ENCODE measurements at regions not wholly inside any gene's neighbourhood (a gene's known extent, or its start where the extent isn't known, plus 50 kb on each side); places are given as distances from the start of the nearest gene placed in this dataset.
"Not testable (repeated sequence)": the region's sequence is repeated elsewhere in the genome, so short reads cannot be mapped to it uniquely, and the experiment has no call there.

GRCh38 chr12:116687888-116688287, 50.0 kb downstream of the SPRING1 start:
- no peak for DNase-seq

DNA sequence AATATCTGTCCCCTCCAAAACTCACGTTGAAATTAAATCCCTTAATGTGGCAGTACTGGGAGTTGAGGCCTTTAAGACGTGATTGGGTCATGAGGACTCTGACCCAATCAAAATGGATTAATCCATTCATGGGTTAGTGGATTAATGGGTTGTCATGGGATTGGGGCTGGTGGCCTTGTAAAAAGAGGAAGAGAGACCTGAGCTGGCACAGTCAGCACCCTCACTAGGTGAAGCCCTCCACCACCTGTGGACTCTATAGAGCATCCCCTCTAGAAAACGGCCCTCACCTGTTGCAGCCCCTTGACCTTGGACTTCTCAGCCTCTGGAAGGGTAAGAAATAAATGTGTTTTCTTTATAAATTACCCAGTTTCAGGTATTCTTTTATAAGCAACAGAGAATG, 53.0 kb downstream of the SPRING1 start:
- DNase-seq = no peak

DNA sequence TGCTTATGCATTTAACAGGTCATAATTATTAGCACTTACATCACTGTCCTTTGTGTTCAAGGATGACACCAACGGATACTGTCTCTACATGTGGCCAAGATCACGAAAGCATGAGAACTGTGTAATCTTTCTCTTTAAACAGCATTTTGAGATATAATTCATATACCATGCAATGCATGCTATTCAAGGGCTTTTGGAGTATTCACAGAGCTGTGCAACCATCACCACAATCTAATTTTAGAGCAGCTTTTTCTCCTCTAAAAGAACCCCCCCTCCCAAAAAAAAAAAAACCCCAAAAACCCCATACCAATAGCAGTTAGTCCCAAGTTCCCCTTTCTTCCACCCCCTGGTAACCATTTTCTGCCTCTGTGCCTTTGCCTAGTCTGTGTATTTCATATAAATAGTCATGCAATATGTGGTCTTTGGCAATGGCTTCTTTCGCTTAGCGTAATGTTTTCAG, 60.6 kb downstream of the SPRING1 start:
- peak; percentile 77 for DNase-seq

- no peak for DNase-seq
Observed at GRCh38 chr12:116675339-116676107, 62.3 kb downstream of the SPRING1 start.

DNA sequence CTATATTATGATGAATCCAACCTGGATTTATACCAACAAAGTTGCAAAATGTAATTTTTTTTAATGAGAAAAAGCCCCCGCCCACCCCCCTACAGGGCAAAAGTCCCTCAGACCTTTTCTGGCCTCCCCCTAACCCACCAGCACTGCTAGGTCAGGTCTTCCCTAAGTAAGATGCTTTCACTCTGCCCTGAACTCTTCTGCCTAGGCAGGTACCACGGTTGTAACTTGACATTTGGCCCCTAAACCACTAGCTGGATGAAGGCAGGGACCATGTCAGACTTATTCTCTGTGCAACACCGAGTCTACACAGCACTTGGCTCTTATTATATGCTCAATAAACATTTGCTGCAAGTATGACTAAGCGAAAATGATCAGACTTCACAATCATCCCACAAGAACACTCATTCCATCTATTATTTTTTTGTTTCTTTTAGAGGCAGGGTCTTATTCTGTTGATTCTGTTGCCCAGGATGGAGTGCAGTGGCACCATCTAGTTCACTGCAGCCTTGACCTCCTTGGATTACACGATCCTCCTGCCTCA, 63.2 kb downstream of the SPRING1 start:
- no peak for DNase-seq

- no peak for DNase-seq
Observed at GRCh38 chr12:116673681-116674111, 64.2 kb downstream of the SPRING1 start.

DNA sequence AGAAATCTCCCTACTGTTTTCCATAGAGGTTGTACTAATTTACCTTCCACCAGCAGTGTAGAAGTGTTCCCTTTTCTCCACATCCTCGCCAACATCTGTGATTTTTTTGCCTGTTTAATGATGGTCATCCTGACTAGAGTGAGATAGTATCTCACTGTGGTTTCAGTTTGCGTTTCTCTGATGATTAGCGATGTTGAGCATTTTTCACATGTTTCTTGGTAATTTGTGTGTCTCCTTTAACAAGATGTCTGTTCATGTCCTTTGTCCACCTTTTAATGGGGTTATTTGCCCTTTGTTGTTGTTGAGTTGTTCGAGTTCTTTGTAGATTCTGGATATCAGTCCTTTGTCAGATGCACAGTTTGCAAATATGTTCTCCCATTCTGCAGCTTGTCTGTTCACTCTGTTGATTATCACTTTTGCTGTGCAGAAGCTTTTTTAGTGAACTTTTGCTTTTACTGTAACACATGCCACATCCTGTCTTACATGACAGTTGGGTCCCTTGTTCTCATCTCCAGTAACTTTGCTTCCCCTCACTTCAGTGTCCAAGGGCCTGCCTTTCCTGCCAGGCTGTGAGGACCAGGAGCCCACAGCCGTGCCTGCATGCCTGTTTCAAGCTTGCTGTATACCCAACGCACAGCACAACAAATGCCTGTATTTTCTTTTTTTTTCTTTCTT, 64.9 kb downstream of the SPRING1 start:
- no peak for DNase-seq

- DNase-seq = no peak
Observed at GRCh38 chr12:116672010-116672409, 65.9 kb downstream of the SPRING1 start.

DNA sequence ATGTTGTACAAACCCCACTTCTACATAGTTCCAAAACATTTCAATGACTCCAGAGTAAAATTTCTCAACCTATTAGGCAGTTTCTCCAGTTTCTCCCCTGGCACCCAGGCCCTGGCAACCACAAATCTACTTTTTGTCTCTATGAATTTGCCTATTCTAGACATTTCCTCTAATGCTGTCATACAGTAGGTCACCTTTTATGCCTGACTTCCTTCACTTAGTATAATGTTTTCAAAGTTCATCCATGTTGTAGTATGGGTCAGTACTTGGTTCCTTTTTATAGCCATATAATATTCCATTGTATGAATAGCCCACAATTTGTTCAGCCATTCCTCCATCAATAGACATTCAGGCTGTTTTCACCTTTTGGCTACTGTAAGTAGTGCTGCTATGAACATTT, 67.0 kb downstream of the SPRING1 start:
- DNase-seq = no peak

DNA sequence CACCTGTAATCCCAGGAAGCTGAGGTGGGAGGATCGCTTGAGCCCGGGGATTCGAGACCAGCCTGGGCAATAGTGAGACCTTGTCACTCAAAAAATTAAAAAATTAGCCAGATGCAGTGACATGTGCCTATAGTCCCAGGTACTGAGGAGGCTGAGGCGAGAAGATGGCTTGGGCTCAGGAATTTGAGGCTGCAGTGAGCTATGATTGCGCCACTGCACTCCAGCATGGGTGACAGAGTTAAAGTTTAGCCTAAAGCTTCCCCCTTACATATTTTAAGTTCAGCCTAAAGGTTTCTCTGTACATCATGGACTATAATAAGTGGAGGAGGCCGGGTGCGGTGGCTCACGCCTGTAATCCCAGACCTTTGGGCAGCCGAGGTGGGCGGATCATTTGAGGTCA, 70.1 kb downstream of the SPRING1 start:
- DNase-seq = no peak

GRCh38 chr12:116666829-116667228, 71.0 kb downstream of the SPRING1 start:
- not testable (repeated sequence) for DNase-seq

GRCh38 chr12:116666305-116666673, 71.6 kb downstream of the SPRING1 start:
- no peak for DNase-seq

DNA sequence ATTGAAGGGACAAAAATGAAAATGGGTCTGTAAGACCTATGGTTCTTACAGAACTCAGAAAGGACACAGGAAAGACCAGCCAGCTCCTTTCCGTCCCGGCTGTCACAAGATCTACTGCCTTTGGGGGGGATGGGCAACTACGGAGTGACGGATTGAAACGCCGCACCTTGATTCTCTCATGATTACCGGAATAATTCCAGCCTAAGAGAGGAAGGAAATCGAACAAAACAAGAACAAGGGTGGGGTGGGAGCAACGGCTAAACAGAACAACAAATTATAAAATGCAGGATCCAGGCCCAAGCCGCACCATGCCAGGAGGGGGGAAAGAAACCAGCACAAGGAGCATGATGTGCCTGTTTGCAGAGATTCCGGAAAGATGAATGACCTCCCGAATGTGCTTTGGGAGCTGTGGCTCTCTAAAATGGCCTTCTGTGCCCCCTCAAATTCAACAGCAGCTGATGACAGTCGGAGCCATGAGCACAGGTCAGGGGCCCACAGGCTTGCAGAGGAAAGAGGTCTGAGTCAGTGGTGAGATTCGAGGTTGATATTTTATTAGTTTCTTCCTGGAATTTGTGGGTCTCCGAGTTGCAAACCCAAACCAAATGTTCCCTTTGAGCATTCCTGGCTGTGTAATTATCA, 72.1 kb downstream of the SPRING1 start:
- DNase-seq = no peak

- no peak for DNase-seq
Observed at GRCh38 chr12:116664085-116664484, 73.8 kb downstream of the SPRING1 start.

DNA sequence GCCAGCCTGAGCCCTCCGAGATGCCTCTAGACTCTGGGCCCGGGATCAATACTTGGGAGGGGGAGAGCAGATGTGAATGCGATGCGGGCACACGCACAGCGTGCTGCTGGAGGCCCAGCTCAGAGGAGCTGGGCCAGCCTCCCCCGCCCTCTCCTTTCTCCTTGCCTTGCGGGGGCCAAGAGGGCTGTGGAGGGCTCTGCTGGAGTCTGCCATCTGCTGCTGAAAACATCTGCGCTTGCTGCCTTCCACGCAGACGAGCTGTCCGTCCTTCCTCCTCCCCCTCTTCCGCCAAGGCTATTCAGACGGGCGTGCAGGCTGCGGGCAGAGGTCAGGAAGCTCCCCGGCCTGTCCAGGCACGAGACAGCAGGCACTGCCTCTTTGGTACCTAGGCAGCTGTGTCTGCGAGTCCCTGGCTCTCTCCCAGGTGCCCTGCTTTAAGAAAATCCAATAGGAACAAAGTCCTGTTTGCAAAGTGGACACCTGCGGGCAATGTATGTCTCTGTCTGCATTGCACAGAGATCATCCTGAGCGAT, 75.2 kb downstream of the SPRING1 start:
- DNase-seq = no peak

DNA sequence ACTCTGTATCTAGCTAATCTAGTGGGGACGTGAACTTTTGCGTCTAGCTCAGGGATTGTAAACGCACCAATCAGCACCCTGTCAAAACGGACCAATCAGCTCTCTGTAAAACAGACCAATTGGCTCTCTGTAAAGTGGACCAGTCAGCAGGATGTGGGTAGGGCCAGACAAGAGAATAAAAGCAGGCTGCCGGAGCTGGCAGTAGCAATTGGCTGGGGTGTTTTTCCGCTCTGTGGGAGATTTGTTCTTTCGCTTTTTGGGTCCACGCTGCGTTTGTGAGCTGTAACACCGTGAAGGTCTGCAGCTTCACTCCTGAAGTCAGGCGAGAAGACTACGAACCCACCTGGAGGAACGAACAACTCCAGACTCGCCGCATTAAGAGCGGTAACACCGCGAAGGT, 76.5 kb downstream of the SPRING1 start:
- no peak for DNase-seq

- DNase-seq = not testable (repeated sequence)
Observed at GRCh38 chr12:116660740-116661139, 77.1 kb downstream of the SPRING1 start.

DNA sequence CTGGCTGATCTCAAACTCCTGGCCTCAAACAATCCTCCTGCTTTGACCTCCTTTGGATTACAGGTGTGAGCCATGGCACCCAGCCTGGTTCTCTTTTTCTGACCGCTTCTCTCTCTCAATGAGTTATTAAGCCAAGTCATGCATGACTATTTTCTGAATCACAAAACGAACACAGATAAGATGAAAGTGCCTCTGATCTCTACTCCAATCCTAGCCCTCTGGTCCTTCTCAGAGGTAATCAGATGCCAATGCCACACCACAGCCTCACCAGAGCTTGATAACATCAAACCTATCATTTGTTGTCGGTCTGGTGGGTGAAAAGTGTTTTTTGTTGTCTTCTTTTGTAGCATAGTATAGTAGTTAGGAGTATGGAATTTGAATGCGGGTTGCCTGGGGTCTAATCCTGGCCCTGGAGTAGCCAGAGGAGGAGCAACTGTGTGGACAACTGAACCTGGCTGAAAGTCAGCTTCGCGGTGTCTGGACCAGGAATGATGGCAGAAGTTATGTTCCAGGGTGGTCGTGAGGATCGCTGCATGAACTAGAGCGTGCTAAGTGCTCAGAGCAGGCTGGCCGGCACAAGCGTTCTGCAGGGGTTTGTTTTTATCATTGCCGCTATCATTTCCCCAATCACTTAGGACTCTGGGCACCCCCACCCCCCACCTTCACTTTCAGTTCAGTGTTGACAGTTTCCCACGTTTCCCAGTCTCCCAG, 77.9 kb downstream of the SPRING1 start:
- DNase-seq = no peak

DNA sequence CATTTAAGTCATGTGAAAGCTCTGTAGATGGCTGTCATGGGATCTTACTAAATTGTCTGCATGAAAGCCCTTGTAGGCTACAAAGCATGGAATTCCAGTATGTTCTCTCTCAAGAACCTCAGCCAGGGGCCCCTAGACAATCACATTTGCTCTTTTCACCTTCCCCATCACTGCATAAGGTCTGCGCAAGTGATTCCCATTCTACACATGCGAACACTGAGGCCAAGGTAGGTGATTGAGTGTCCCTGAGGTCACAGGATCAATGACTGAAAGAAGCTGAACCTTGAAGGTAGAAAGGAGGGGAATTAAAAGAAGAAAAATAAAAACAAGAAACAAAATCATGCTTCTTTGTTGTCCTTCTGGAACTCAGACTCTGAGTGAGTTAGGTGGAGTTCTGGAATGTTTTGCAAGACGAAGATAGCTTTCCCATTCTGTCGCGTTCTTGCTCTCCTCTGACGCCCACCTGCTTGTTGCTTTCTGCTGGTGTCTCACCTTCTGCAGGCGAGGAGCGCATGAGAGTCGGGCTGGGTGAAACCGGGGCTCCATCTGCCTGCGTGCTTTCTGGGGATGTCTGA, 79.9 kb downstream of the SPRING1 start:
- DNase-seq = no peak

DNA sequence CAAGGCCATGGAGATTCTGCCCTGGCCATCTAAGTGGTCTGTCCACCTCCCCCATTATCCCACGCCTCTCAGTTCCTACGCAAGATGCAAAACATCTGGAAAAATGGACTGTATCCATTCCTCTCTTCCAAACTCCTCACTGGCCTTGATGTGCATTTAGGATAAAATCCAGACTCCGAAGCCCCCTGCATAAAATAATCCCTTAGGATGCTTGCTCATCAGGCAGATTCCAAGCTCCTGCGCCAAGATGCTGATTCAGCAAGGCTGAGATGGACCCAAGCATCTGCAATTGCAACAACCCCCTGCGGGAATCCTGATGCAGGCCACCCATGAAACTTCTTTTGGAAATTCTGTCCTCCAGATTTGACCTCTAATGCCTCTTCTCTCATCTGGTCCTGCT, 81.6 kb downstream of the SPRING1 start:
- DNase-seq = no peak

GRCh38 chr12:116654226-116654743, 83.6 kb downstream of the SPRING1 start:
- DNase-seq = no peak

- no peak for DNase-seq
Observed at GRCh38 chr12:116651089-116651488, 86.8 kb downstream of the SPRING1 start.
